PC-3 (cell line): ENCODE measurements at regions not wholly inside any gene's neighbourhood (a gene's known extent, or its start where the extent isn't known, plus 50 kb on each side); places are given as distances from the start of the nearest gene placed in this dataset.

Source experiments
- ATAC-seq: fragments of 200-7000 bp; cut with Tn5 transposase; 2 replicates; pipeline ENCODE4 v1.9.1; 2020; ENCODE audit warnings: mild to moderate bottlenecking, moderate library complexity
- BruUV-seq: library from RNA; stranded (reverse); fragments of 400-500 nt; replicated peaks from 2 replicates; lab custom pipeline; 2021; lab: Mats Ljungman, UMichigan
- CTCF ChIA-PET: fragments of 300-600 bp; sonication (Branson Sonifier 250); formaldehyde crosslinking; loops from one replicate; lab custom pipeline; 2022; ENCODE audit warnings: antibody characterized with exemption; lab: Charles Lee
- POLR2A ChIA-PET: fragments of 300-600 bp; sonication (Branson Sonifier 250); formaldehyde crosslinking; loops from one replicate; lab custom pipeline; 2022; ENCODE audit warnings: antibody characterized with exemption; ENCODE audit not compliant: unreplicated experiment; lab: Charles Lee
- DNase-seq: peaks from one replicate; pipeline ENCODE4 v3.0.0-alpha.2; 2015
- H2AFZ ChIP-seq: fragments of 300-600 bp; sonication (generic); 2 replicates; pipeline ENCODE4 v1.6.0; 2016; ENCODE audit warnings: antibody characterized with exemption, low read length
- H3F3A ChIP-seq: fragments of 300-600 bp; sonication (generic); one replicate; pipeline ENCODE4 v1.6.0; 2017; ENCODE audit warnings: antibody characterized with exemption, low read length, control low read depth, mild to moderate bottlenecking; ENCODE audit not compliant: unreplicated experiment
- H3K27ac ChIP-seq: fragments of 300-600 bp; sonication (generic); 2 replicates; pipeline ENCODE4 v1.5.1; 2016; ENCODE audit warnings: mild to moderate bottlenecking, low read length
- H3K27me3 ChIP-seq: fragments of 300-600 bp; sonication (generic); 2 replicates; pipeline ENCODE4 v1.6.1; 2016; ENCODE audit warnings: low read length, mixed read lengths
- H3K36me3 ChIP-seq: fragments of 300-600 bp; sonication (generic); 2 replicates; pipeline ENCODE4 v1.6.1; 2016; ENCODE audit warnings: low read depth, mixed run types, low read length, mixed read lengths
- H3K4me1 ChIP-seq: fragments of 300-600 bp; sonication (generic); 2 replicates; pipeline ENCODE4 v1.5.1; 2016; ENCODE audit warnings: low read length; ENCODE audit not compliant: insufficient read depth
- H3K4me2 ChIP-seq: fragments of 300-600 bp; sonication (generic); 2 replicates; pipeline ENCODE4 v1.6.0; 2016; ENCODE audit warnings: low read length
- H3K4me3 ChIP-seq: fragments of 300-600 bp; sonication (generic); 2 replicates; pipeline ENCODE4 v1.5.1; 2016; ENCODE audit warnings: mild to moderate bottlenecking, low read length, mixed read lengths
- H3K79me2 ChIP-seq: fragments of 300-600 bp; sonication (generic); 2 replicates; pipeline ENCODE4 v1.6.1; 2017; ENCODE audit warnings: low read length, mixed read lengths
- H3K9ac ChIP-seq: fragments of 300-600 bp; sonication (generic); 2 replicates; pipeline ENCODE4 v1.6.0; 2016; ENCODE audit warnings: mild to moderate bottlenecking, low read length
- H3K9me2 ChIP-seq: fragments of 300-600 bp; sonication (generic); replicated peaks from 2 replicates; pipeline ENCODE4 v1.6.1; 2016; ENCODE audit warnings: mixed run types, low read length, mixed read lengths
- H3K9me3 ChIP-seq: fragments of 300-600 bp; sonication (generic); 2 replicates; pipeline ENCODE4 v1.6.1; 2016; ENCODE audit warnings: low read length, mixed read lengths
- H4K20me1 ChIP-seq: fragments of 300-600 bp; sonication (generic); 2 replicates; pipeline ENCODE4 v1.6.1; 2016; ENCODE audit warnings: low read length, mixed read lengths
- EZH2 ChIP-seq: fragments of 300-600 bp; sonication (generic); IDR thresholded peaks from one replicate; pipeline ENCODE4 v1.6.1; 2017; ENCODE audit warnings: antibody characterized with exemption, mild to moderate bottlenecking, low read length; ENCODE audit not compliant: unreplicated experiment
- EZH2phosphoT487 ChIP-seq: fragments of 300-600 bp; sonication (generic); IDR thresholded peaks from 2 replicates; pipeline ENCODE4 v1.6.1; 2018; ENCODE audit warnings: mild to moderate bottlenecking, antibody characterized with exemption, low read length, borderline replicate concordance
- intact Hi-C: fragments of 100-400 bp; cut with micrococcal nuclease; formaldehyde crosslinking; loops from 2 replicates; pipeline ENCODE4 v1.9.0; 2023
- TF ChIP-seq, protein P1 (sequence below): fragments of 300-600 bp; sonication (generic); conservative IDR thresholded peaks from 2 replicates; pipeline ENCODE4 v1.5.1; 2017; ENCODE audit warnings: antibody characterized with exemption, low read depth, mild to moderate bottlenecking, low read length

DNA sequence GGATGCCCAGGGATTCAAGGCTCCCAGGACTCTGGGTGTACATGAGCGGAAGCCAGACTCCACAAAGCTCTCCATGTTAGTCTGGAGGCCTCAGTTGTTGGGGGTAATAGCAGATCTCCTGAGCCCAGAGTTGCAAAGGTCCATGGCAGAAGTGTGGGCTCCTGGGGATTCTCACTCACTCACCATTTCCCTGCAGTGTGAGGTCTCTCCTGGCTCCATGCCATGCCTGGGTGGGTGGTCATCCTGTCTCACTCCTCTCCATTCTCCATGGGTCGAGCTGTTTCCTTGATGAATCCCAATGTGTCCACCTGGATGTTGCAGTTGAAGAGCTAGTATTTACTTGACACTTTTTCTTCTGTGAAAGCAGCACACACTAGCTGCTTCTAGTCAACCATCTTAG, 156.8 kb upstream of the LRRC7 start:
- H2AFZ ChIP-seq: no peak overlapping the region
- ATAC-seq (no peak), DNase-seq (no peak)
- POLR2A ChIA-PET: no interaction called here
- no peaks in the 10 kb centered on the region for H3K4me1 ChIP-seq
- H3K9me3 ChIP-seq: no peaks in the 10 kb centered on the region
- no peak overlapping the region for H3K4me2 ChIP-seq
- no peaks in the 10 kb centered on the region for H3K79me2 ChIP-seq
- H3K27me3 ChIP-seq: no peaks in the 10 kb centered on the region
- no peak overlapping the region for H3K4me3 ChIP-seq
- CTCF ChIA-PET: no interaction called here
- no TSS peak for BruUV-seq
- intact Hi-C loops: no loop called here
- TF ChIP-seq EZH2: no peak
- no peak for TF ChIP-seq EZH2phosphoT487
- TF ChIP-seq, protein P1, sequence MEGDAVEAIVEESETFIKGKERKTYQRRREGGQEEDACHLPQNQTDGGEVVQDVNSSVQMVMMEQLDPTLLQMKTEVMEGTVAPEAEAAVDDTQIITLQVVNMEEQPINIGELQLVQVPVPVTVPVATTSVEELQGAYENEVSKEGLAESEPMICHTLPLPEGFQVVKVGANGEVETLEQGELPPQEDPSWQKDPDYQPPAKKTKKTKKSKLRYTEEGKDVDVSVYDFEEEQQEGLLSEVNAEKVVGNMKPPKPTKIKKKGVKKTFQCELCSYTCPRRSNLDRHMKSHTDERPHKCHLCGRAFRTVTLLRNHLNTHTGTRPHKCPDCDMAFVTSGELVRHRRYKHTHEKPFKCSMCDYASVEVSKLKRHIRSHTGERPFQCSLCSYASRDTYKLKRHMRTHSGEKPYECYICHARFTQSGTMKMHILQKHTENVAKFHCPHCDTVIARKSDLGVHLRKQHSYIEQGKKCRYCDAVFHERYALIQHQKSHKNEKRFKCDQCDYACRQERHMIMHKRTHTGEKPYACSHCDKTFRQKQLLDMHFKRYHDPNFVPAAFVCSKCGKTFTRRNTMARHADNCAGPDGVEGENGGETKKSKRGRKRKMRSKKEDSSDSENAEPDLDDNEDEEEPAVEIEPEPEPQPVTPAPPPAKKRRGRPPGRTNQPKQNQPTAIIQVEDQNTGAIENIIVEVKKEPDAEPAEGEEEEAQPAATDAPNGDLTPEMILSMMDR: no peak
- no peaks in the 10 kb centered on the region for H4K20me1 ChIP-seq
- no peaks in the 10 kb centered on the region for H3K36me3 ChIP-seq
- H3K9me2 ChIP-seq: no peaks in the 10 kb centered on the region
- H3F3A ChIP-seq: no peaks in the 10 kb centered on the region
- no peak overlapping the region for H3K9ac ChIP-seq
- no peak overlapping the region for H3K27ac ChIP-seq

DNA sequence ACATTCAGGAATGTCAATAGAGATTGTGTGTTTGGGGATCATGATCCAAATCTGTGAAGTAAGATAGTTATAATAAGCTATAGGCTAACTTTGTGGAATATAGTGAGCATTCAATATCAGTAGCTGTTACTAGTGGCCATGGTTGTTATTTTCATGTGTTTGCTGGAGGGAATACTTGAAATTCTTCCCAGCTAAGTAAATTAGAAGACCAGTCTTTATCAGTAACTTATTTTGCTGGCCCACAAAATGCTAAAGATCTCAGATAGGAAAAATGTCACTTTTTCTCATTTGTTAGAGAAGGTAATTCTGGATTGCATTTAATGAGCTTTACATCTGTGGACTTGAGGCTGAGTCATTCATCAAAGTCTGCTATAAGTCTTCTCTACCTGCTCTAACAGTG, 156.1 kb upstream of the LRRC7 start:
- H3K4me2 ChIP-seq: no peak overlapping the region
- H3K4me3 ChIP-seq: no peak overlapping the region
- TF ChIP-seq, protein P1: no peak
- TF ChIP-seq EZH2: no peak
- TF ChIP-seq EZH2phosphoT487: no peak
- H3K79me2 ChIP-seq: no peaks in the 10 kb centered on the region
- ATAC-seq: no peak
- ChIA-PET POLR2A (no interaction called here), CTCF (no interaction called here)
- no peak overlapping the region for H3K27ac ChIP-seq
- no TSS peak for BruUV-seq
- H3K36me3 ChIP-seq: no peaks in the 10 kb centered on the region
- no peak for DNase-seq
- H3K9me3 ChIP-seq: no peaks in the 10 kb centered on the region
- H3K9ac ChIP-seq: no peak overlapping the region
- no peaks in the 10 kb centered on the region for H3K9me2 ChIP-seq
- H3K4me1 ChIP-seq: no peaks in the 10 kb centered on the region
- intact Hi-C loops: no loop called here
- no peaks in the 10 kb centered on the region for H3F3A ChIP-seq
- H2AFZ ChIP-seq: no peak overlapping the region
- no peaks in the 10 kb centered on the region for H4K20me1 ChIP-seq
- no peaks in the 10 kb centered on the region for H3K27me3 ChIP-seq

DNA sequence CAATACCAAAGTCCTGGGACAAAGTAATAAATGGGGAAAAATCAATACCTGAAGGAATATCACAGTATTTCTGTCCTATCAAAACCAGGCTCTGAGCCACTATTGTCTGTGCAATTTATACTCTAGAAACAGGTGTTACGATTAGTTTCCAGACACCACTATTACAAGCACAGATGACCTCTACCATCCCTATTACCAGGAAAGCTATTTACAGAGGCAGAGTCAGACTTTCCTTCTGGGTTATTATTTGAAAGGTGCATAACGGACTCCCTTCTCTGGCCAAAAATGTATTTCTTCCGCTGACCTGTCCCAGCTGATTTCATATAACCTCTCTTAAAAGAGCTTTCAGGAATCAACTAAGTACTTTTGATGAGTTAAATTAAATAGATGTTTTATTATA, 154.6 kb upstream of the LRRC7 start:
- no peaks in the 10 kb centered on the region for H3K9me2 ChIP-seq
- BruUV-seq: no TSS peak
- DNase-seq (no peak), ATAC-seq (no peak)
- CTCF ChIA-PET: no interaction called here
- H3K36me3 ChIP-seq: no peaks in the 10 kb centered on the region
- H3K4me1 ChIP-seq: no peaks in the 10 kb centered on the region
- H4K20me1 ChIP-seq: no peaks in the 10 kb centered on the region
- H3K4me2 ChIP-seq: no peak overlapping the region
- intact Hi-C loops: no loop called here
- TF ChIP-seq, protein P1: no peak
- TF ChIP-seq EZH2phosphoT487: no peak
- no peak for TF ChIP-seq EZH2
- H3K27ac ChIP-seq: no peak overlapping the region
- no peak overlapping the region for H2AFZ ChIP-seq
- H3F3A ChIP-seq: no peaks in the 10 kb centered on the region
- no peaks in the 10 kb centered on the region for H3K9me3 ChIP-seq
- H3K9ac ChIP-seq: no peak overlapping the region
- H3K4me3 ChIP-seq: no peak overlapping the region
- H3K79me2 ChIP-seq: no peaks in the 10 kb centered on the region
- H3K27me3 ChIP-seq: no peaks in the 10 kb centered on the region
- POLR2A ChIA-PET: no interaction called here
